ENCODE measurements at regions not wholly inside any gene's neighbourhood (a gene's known extent, or its start where the extent isn't known, plus 50 kb on each side); places are given as distances from the start of the nearest gene placed in this dataset.
"Not testable (repeated sequence)": the region's sequence is repeated elsewhere in the genome, so short reads cannot be mapped to it uniquely, and the experiment has no call there.

DNA sequence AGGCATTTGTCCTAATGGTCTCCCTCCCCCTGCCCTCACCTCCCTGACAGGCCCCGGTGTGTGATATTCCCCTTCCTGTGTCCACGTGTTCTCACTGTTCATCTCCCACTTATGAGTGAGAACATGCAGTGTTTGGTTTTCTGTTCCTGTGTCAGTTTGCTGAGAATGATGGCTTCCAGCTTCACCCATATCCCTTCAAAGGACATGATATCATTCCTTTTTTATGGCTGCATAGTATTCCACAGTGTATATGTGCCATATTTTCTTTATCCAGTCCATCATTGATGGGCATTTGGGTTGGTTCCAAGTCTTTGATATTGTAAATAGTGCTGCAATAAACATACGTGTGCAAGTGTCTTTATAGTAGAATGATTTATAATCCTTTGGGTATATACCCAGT, 187.0 kb downstream of the CSNK1G3 start:
- H3K36me3 ChIP-seq (ENCODE audit: control insufficient read depth in 1 of 2, insufficient read depth in 2 of 2, low read length in 2 of 2); H3K9me3 ChIP-seq (ENCODE audit: control insufficient read depth in 1 of 2, low read length in 2 of 2); H3K27ac ChIP-seq (ENCODE audit: low read length); H3K4me3 ChIP-seq (ENCODE audit: low read depth in 1 of 2, low read length in 2 of 2); H3K27me3 ChIP-seq (ENCODE audit: low read depth, low read length): not testable (repeated sequence)
- H3K4me1 ChIP-seq (ENCODE audit: control insufficient read depth in 1 of 2, insufficient read depth in 2 of 2, low read length in 2 of 2), result peaks cover 0 to 10% of the 10 kb centered on the region in 2 donors

GRCh38 chr5:123696921-123697341, 185.0 kb downstream of the CSNK1G3 start:
- Histone ChIP-seq H3K4me3 (ENCODE audit: low read depth in 1 of 2, low read length in 2 of 2) (no peak overlapping the region), H3K27ac (ENCODE audit: low read length) (peak overlapping the region; percentile 6), H3K27me3 (ENCODE audit: low read depth, low read length) (no peaks in the 10 kb centered on the region), H3K9me3 (ENCODE audit: control insufficient read depth in 1 of 2, low read length in 2 of 2) (no peaks in the 10 kb centered on the region), H3K4me1 (ENCODE audit: control insufficient read depth in 1 of 2, insufficient read depth in 2 of 2, low read length in 2 of 2) (peaks cover 0 to 10% of the 10 kb centered on the region in 2 donors), H3K36me3 (ENCODE audit: control insufficient read depth in 1 of 2, insufficient read depth in 2 of 2, low read length in 2 of 2) (no peaks in the 10 kb centered on the region)

DNA sequence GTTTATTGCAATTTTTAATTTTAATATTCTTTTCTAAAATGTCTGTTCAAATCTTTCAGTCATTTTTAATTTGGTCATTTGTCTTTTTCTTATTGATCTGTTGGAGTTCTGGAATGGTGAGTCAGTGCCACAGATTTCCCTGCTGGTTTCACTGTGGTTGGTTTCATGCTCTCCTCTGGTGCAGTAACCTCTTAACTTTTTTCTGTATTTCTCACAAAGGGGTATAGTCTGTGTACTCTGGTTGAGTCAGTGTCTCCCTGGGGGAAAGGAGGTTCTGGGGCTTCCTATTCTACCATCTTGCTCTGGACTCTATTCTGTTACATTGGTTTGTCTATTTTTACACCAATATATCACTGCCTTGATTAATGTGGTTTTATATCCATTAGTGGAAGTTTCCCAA, 178.8 kb downstream of the CSNK1G3 start:
- Histone ChIP-seq H3K4me1 (ENCODE audit: control insufficient read depth in 1 of 2, insufficient read depth in 2 of 2, low read length in 2 of 2) (no peaks in the 10 kb centered on the region), H3K9me3 (ENCODE audit: control insufficient read depth in 1 of 2, low read length in 2 of 2) (no peaks in the 10 kb centered on the region), H3K27me3 (ENCODE audit: low read depth, low read length) (no peaks in the 10 kb centered on the region), H3K27ac (ENCODE audit: low read length) (no peak overlapping the region), H3K36me3 (ENCODE audit: control insufficient read depth in 1 of 2, insufficient read depth in 2 of 2, low read length in 2 of 2) (no peaks in the 10 kb centered on the region), H3K4me3 (ENCODE audit: low read depth in 1 of 2, low read length in 2 of 2) (no peak overlapping the region)

DNA sequence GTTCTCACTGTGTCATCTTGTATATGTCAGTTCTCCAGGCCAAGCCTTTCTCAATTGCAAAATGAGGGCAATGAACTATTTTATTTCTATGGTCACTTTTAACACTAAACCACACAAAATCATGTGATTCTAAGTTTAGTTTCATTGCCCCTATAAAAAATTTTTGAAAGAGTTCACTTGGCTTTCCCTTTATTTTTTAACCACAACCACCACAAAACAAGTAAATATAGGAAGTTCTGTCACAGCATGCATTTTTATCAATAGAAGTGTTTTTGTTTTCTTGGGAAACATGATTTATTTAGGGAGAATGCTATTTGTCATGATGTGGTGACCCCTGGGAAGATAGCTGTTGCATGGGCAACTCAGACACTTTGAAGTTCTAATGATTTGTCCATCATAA, 169.1 kb downstream of the CSNK1G3 start:
- no peak overlapping the region for H3K27ac ChIP-seq (ENCODE audit: low read length)
- no peaks in the 10 kb centered on the region for H3K4me1 ChIP-seq (ENCODE audit: control insufficient read depth in 1 of 2, insufficient read depth in 2 of 2, low read length in 2 of 2)
- no peak overlapping the region for H3K4me3 ChIP-seq (ENCODE audit: low read depth in 1 of 2, low read length in 2 of 2)
- no peaks in the 10 kb centered on the region for H3K27me3 ChIP-seq (ENCODE audit: low read depth, low read length)
- peaks cover 0 to 9% of the 10 kb centered on the region in 2 donors for H3K9me3 ChIP-seq (ENCODE audit: control insufficient read depth in 1 of 2, low read length in 2 of 2)
- no peaks in the 10 kb centered on the region for H3K36me3 ChIP-seq (ENCODE audit: control insufficient read depth in 1 of 2, insufficient read depth in 2 of 2, low read length in 2 of 2)

DNA sequence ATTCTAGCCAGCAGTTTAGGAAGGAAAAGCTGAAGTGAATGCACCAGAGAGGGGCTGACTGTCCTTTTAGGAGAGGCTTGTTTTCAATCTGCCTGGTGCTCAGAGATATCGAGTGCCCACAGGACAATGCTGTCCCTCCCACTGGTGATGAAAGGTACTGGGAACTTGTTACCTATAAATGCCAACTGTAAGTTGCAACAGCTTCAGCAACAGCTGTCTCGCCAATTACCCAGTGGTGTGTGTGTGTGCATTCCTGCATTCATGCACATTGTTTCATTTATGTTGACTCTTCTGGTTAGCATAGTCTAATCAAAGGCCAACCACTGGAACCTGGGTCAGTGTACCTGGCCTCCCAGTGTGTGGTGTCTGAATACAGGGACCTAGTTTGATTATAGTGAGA, 161.1 kb downstream of the CSNK1G3 start:
- Histone ChIP-seq H3K27ac (ENCODE audit: low read length) (no peak overlapping the region), H3K4me1 (ENCODE audit: control insufficient read depth in 1 of 2, insufficient read depth in 2 of 2, low read length in 2 of 2) (peaks cover 0 to 7% of the 10 kb centered on the region in 2 donors), H3K36me3 (ENCODE audit: control insufficient read depth in 1 of 2, insufficient read depth in 2 of 2, low read length in 2 of 2) (no peaks in the 10 kb centered on the region), H3K4me3 (ENCODE audit: low read depth in 1 of 2, low read length in 2 of 2) (no peak overlapping the region), H3K9me3 (ENCODE audit: control insufficient read depth in 1 of 2, low read length in 2 of 2) (no peaks in the 10 kb centered on the region), H3K27me3 (ENCODE audit: low read depth, low read length) (no peaks in the 10 kb centered on the region)

- no peak overlapping the region for H3K4me3 ChIP-seq (ENCODE audit: low read depth in 1 of 2, low read length in 2 of 2)
- H3K9me3 ChIP-seq (ENCODE audit: control insufficient read depth in 1 of 2, low read length in 2 of 2), result no peaks in the 10 kb centered on the region
- H3K4me1 ChIP-seq (ENCODE audit: control insufficient read depth in 1 of 2, insufficient read depth in 2 of 2, low read length in 2 of 2), result peaks cover 0 to 7% of the 10 kb centered on the region in 2 donors
- H3K36me3 ChIP-seq (ENCODE audit: control insufficient read depth in 1 of 2, insufficient read depth in 2 of 2, low read length in 2 of 2), result no peaks in the 10 kb centered on the region
- no peak overlapping the region for H3K27ac ChIP-seq (ENCODE audit: low read length)
- H3K27me3 ChIP-seq (ENCODE audit: low read depth, low read length), result no peaks in the 10 kb centered on the region
Observed at GRCh38 chr5:123671711-123672456, 159.9 kb downstream of the CSNK1G3 start.

DNA sequence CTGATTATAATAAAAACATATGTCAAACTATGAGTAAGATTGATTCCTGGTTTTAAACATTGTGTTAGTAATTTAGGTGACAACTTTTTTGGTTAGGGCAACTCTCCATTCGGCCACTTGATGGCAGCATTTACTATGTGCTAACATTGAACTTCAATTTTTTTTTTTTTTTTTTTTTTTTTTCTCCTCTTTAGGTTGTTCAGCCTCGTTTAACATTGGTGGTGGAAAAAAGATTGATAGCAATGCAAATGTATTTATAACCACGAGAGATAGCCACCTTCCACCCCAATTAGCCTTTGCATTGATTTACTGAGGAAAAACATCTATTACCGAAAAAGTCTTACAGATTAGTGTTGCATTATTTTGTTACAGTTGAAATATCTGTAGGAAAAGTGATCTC, 159.1 kb downstream of the CSNK1G3 start:
- H3K4me1 ChIP-seq (ENCODE audit: control insufficient read depth in 1 of 2, insufficient read depth in 2 of 2, low read length in 2 of 2), result peaks cover 0 to 7% of the 10 kb centered on the region in 2 donors
- no peaks in the 10 kb centered on the region for H3K9me3 ChIP-seq (ENCODE audit: control insufficient read depth in 1 of 2, low read length in 2 of 2)
- no peak overlapping the region for H3K27ac ChIP-seq (ENCODE audit: low read length)
- H3K27me3 ChIP-seq (ENCODE audit: low read depth, low read length), result no peaks in the 10 kb centered on the region
- H3K4me3 ChIP-seq (ENCODE audit: low read depth in 1 of 2, low read length in 2 of 2), result no peak overlapping the region
- H3K36me3 ChIP-seq (ENCODE audit: control insufficient read depth in 1 of 2, insufficient read depth in 2 of 2, low read length in 2 of 2), result no peaks in the 10 kb centered on the region
